ENCODE measurements at regions not wholly inside any gene's neighbourhood (a gene's known extent, or its start where the extent isn't known, plus 50 kb on each side); places are given as distances from the start of the nearest gene placed in this dataset.
"Not testable (repeated sequence)": the region's sequence is repeated elsewhere in the genome, so short reads cannot be mapped to it uniquely, and the experiment has no call there.

GRCh38 chr15:39420853-39421192 is 160.1 kb upstream of the THBS1 start:
- not testable (repeated sequence) for H3K36me3 ChIP-seq (ENCODE audit: control insufficient read depth in 3 of 3, insufficient read depth in 2 of 3, low read depth in 1 of 3, low read length in 3 of 3); FAIRE-seq; H3K27me3 ChIP-seq (ENCODE audit: control insufficient read depth in 3 of 3, insufficient read depth in 3 of 3, low read length in 3 of 3); H3K27ac ChIP-seq (ENCODE audit: low read depth in 1 of 3, low read length in 2 of 3); H3K4me1 ChIP-seq (ENCODE audit: control insufficient read depth in 3 of 3, insufficient read depth in 2 of 3, low read depth in 1 of 3, low read length in 2 of 3); H3K4me3 ChIP-seq (ENCODE audit: low read depth in 1 of 3, low read length in 3 of 3); DNase-seq
- 50 to 86% (median 65%) methylated on average over 2 to 14 of the region's 14 CpGs for WGBS, 3 donors
- H3K9me3 ChIP-seq (ENCODE audit: control insufficient read depth in 2 of 2, insufficient read depth in 1 of 2, low read depth in 1 of 2, low read length in 1 of 2): peaks cover 0 to 15% of the 10 kb centered on the region in 2 donors

- Histone ChIP-seq H3K27me3 (ENCODE audit: control insufficient read depth in 3 of 3, insufficient read depth in 3 of 3, low read length in 3 of 3) (no peaks in the 10 kb centered on the region), H3K36me3 (ENCODE audit: control insufficient read depth in 3 of 3, insufficient read depth in 2 of 3, low read depth in 1 of 3, low read length in 3 of 3) (no peaks in the 10 kb centered on the region), H3K9me3 (ENCODE audit: control insufficient read depth in 2 of 2, insufficient read depth in 1 of 2, low read depth in 1 of 2, low read length in 1 of 2) (no peaks in the 10 kb centered on the region), H3K27ac (ENCODE audit: low read depth in 1 of 3, low read length in 2 of 3) (peak overlapping the region in 1 of 3 donors; percentile 46), H3K4me3 (ENCODE audit: low read depth in 1 of 3, low read length in 3 of 3) (no peak overlapping the region), H3K4me1 (ENCODE audit: control insufficient read depth in 3 of 3, insufficient read depth in 2 of 3, low read depth in 1 of 3, low read length in 2 of 3) (peaks cover 2 to 8% (median 5%) of the 10 kb centered on the region in 3 donors)
- peak; percentile 18 to 29 for DNase-seq
- WGBS, 3 donors: 56 to 82% (median 64%) methylated on average over 19 of the region's 19 CpGs
- FAIRE-seq: no peak
Measured at GRCh38 chr15:39426552-39427532, 154.0 kb upstream of the THBS1 start.

- H3K9me3 ChIP-seq (ENCODE audit: control insufficient read depth in 2 of 2, insufficient read depth in 1 of 2, low read depth in 1 of 2, low read length in 1 of 2): no peaks in the 10 kb centered on the region
- 62 to 70% (median 67%) methylated on average over 3 of the region's 3 CpGs for WGBS, 3 donors
- H3K36me3 ChIP-seq (ENCODE audit: control insufficient read depth in 3 of 3, insufficient read depth in 2 of 3, low read depth in 1 of 3, low read length in 3 of 3): no peaks in the 10 kb centered on the region
- H3K4me1 ChIP-seq (ENCODE audit: control insufficient read depth in 3 of 3, insufficient read depth in 2 of 3, low read depth in 1 of 3, low read length in 2 of 3): peaks cover 2 to 8% (median 5%) of the 10 kb centered on the region in 3 donors
- no peak for FAIRE-seq
- H3K27me3 ChIP-seq (ENCODE audit: control insufficient read depth in 3 of 3, insufficient read depth in 3 of 3, low read length in 3 of 3): no peaks in the 10 kb centered on the region
- H3K4me3 ChIP-seq (ENCODE audit: low read depth in 1 of 3, low read length in 3 of 3): no peak overlapping the region
- peak overlapping the region in 1 of 3 donors; percentile 2 for H3K27ac ChIP-seq (ENCODE audit: low read depth in 1 of 3, low read length in 2 of 3)
- DNase-seq: no peak
Measured at GRCh38 chr15:39427705-39428104, 153.2 kb upstream of the THBS1 start.

- WGBS, 3 donors: 2 to 27% (median 9%) methylated on average over 3 of the region's 3 CpGs
- no peaks in the 10 kb centered on the region for H3K9me3 ChIP-seq (ENCODE audit: control insufficient read depth in 2 of 2, insufficient read depth in 1 of 2, low read depth in 1 of 2, low read length in 1 of 2)
- H3K4me3 ChIP-seq (ENCODE audit: low read depth in 1 of 3, low read length in 3 of 3): no peak overlapping the region
- no peaks in the 10 kb centered on the region for H3K36me3 ChIP-seq (ENCODE audit: control insufficient read depth in 3 of 3, insufficient read depth in 2 of 3, low read depth in 1 of 3, low read length in 3 of 3)
- DNase-seq (peak; percentile 38 to 83), FAIRE-seq (no peak)
- no peak overlapping the region for H3K27ac ChIP-seq (ENCODE audit: low read depth in 1 of 3, low read length in 2 of 3)
- no peaks in the 10 kb centered on the region for H3K27me3 ChIP-seq (ENCODE audit: control insufficient read depth in 3 of 3, insufficient read depth in 3 of 3, low read length in 3 of 3)
- peaks cover 2 to 8% (median 5%) of the 10 kb centered on the region in 3 donors for H3K4me1 ChIP-seq (ENCODE audit: control insufficient read depth in 3 of 3, insufficient read depth in 2 of 3, low read depth in 1 of 3, low read length in 2 of 3)
Measured at GRCh38 chr15:39429898-39430357, 151.0 kb upstream of the THBS1 start.

GRCh38 chr15:39430389-39430788 is 150.5 kb upstream of the THBS1 start:
- DNase-seq (no peak), FAIRE-seq (no peak)
- Histone ChIP-seq H3K27ac (ENCODE audit: low read depth in 1 of 3, low read length in 2 of 3) (no peak overlapping the region), H3K36me3 (ENCODE audit: control insufficient read depth in 3 of 3, insufficient read depth in 2 of 3, low read depth in 1 of 3, low read length in 3 of 3) (no peaks in the 10 kb centered on the region), H3K4me3 (ENCODE audit: low read depth in 1 of 3, low read length in 3 of 3) (no peak overlapping the region), H3K4me1 (ENCODE audit: control insufficient read depth in 3 of 3, insufficient read depth in 2 of 3, low read depth in 1 of 3, low read length in 2 of 3) (peaks cover 2 to 8% (median 5%) of the 10 kb centered on the region in 3 donors), H3K27me3 (ENCODE audit: control insufficient read depth in 3 of 3, insufficient read depth in 3 of 3, low read length in 3 of 3) (no peaks in the 10 kb centered on the region), H3K9me3 (ENCODE audit: control insufficient read depth in 2 of 2, insufficient read depth in 1 of 2, low read depth in 1 of 2, low read length in 1 of 2) (no peaks in the 10 kb centered on the region)
- 57 to 63% (median 60%) methylated on average over 3 of the region's 3 CpGs for WGBS, 3 donors

- 65 to 93% (median 77%) methylated on average over 1 of the region's 1 CpG for WGBS, 3 donors
- peaks cover 2 to 8% (median 5%) of the 10 kb centered on the region in 3 donors for H3K4me1 ChIP-seq (ENCODE audit: control insufficient read depth in 3 of 3, insufficient read depth in 2 of 3, low read depth in 1 of 3, low read length in 2 of 3)
- H3K9me3 ChIP-seq (ENCODE audit: control insufficient read depth in 2 of 2, insufficient read depth in 1 of 2, low read depth in 1 of 2, low read length in 1 of 2): no peaks in the 10 kb centered on the region
- FAIRE-seq: no peak
- H3K27me3 ChIP-seq (ENCODE audit: control insufficient read depth in 3 of 3, insufficient read depth in 3 of 3, low read length in 3 of 3): no peaks in the 10 kb centered on the region
- H3K4me3 ChIP-seq (ENCODE audit: low read depth in 1 of 3, low read length in 3 of 3): no peak overlapping the region
- DNase-seq: no peak
- no peaks in the 10 kb centered on the region for H3K36me3 ChIP-seq (ENCODE audit: control insufficient read depth in 3 of 3, insufficient read depth in 2 of 3, low read depth in 1 of 3, low read length in 3 of 3)
- H3K27ac ChIP-seq (ENCODE audit: low read depth in 1 of 3, low read length in 2 of 3): no peak overlapping the region
Measured at GRCh38 chr15:39431376-39431775, 149.5 kb upstream of the THBS1 start.

- FAIRE-seq (no peak), DNase-seq (no peak)
- H3K9me3 ChIP-seq (ENCODE audit: control insufficient read depth in 2 of 2, insufficient read depth in 1 of 2, low read depth in 1 of 2, low read length in 1 of 2): no peaks in the 10 kb centered on the region
- H3K4me3 ChIP-seq (ENCODE audit: low read depth in 1 of 3, low read length in 3 of 3): no peak overlapping the region
- H3K36me3 ChIP-seq (ENCODE audit: control insufficient read depth in 3 of 3, insufficient read depth in 2 of 3, low read depth in 1 of 3, low read length in 3 of 3): no peaks in the 10 kb centered on the region
- no peak overlapping the region for H3K27ac ChIP-seq (ENCODE audit: low read depth in 1 of 3, low read length in 2 of 3)
- peaks cover 2 to 8% (median 5%) of the 10 kb centered on the region in 3 donors for H3K4me1 ChIP-seq (ENCODE audit: control insufficient read depth in 3 of 3, insufficient read depth in 2 of 3, low read depth in 1 of 3, low read length in 2 of 3)
- no peaks in the 10 kb centered on the region for H3K27me3 ChIP-seq (ENCODE audit: control insufficient read depth in 3 of 3, insufficient read depth in 3 of 3, low read length in 3 of 3)
- WGBS, 3 donors: 37 to 58% (median 44%) methylated on average over 1 of the region's 1 CpG
Measured at GRCh38 chr15:39432026-39432425, 148.9 kb upstream of the THBS1 start.

- Histone ChIP-seq H3K27ac (ENCODE audit: low read depth in 1 of 3, low read length in 2 of 3) (peak overlapping the region in 1 of 3 donors; percentile 1), H3K4me1 (ENCODE audit: control insufficient read depth in 3 of 3, insufficient read depth in 2 of 3, low read depth in 1 of 3, low read length in 2 of 3) (peaks cover 0 to 8% (median 2%) of the 10 kb centered on the region in 3 donors), H3K4me3 (ENCODE audit: low read depth in 1 of 3, low read length in 3 of 3) (no peak overlapping the region), H3K36me3 (ENCODE audit: control insufficient read depth in 3 of 3, insufficient read depth in 2 of 3, low read depth in 1 of 3, low read length in 3 of 3) (no peaks in the 10 kb centered on the region), H3K27me3 (ENCODE audit: control insufficient read depth in 3 of 3, insufficient read depth in 3 of 3, low read length in 3 of 3) (no peaks in the 10 kb centered on the region), H3K9me3 (ENCODE audit: control insufficient read depth in 2 of 2, insufficient read depth in 1 of 2, low read depth in 1 of 2, low read length in 1 of 2) (no peaks in the 10 kb centered on the region)
- WGBS, 3 donors: 54 to 65% (median 60%) methylated on average over 3 of the region's 3 CpGs
- DNase-seq (no peak), FAIRE-seq (no peak)
Measured at GRCh38 chr15:39432912-39433348, 147.9 kb upstream of the THBS1 start.

All from small intestine (tissue), 7 donors.